H1 (cell line): ENCODE measurements at regions not wholly inside any gene's neighbourhood (a gene's known extent, or its start where the extent isn't known, plus 50 kb on each side); places are given as distances from the start of the nearest gene placed in this dataset.

Experiments
- TF ChIP-seq, protein P1 (sequence below): fragments of 300-600 bp; sonication (generic); IDR thresholded peaks from 2 replicates; pipeline ENCODE4 v1.7.1; 2012; ENCODE audit warnings: low read length, moderate library complexity, mild to moderate bottlenecking, inconsistent platforms; ENCODE audit not compliant: insufficient replicate concordance

DNA sequence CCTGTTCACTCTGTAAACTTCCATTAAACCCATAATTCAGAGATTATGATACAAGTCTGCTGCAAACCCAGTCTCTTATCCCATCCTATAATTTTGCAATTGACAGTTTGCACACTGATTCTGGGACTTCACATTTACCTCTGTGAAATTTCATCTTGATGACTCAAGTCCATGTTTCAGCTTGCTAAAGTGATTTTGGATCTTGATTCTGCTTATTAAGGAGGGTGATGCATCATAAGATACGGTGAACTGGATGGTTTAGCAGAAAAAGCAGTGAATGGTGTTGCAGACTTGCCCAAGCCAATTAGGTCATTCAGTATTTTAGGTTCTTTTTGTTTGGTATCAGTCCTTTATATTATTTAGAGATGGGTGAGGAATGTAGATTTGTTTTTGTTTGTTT lies 125.5 kb upstream of the PODXL start (continued):
- TF ChIP-seq, protein P1, sequence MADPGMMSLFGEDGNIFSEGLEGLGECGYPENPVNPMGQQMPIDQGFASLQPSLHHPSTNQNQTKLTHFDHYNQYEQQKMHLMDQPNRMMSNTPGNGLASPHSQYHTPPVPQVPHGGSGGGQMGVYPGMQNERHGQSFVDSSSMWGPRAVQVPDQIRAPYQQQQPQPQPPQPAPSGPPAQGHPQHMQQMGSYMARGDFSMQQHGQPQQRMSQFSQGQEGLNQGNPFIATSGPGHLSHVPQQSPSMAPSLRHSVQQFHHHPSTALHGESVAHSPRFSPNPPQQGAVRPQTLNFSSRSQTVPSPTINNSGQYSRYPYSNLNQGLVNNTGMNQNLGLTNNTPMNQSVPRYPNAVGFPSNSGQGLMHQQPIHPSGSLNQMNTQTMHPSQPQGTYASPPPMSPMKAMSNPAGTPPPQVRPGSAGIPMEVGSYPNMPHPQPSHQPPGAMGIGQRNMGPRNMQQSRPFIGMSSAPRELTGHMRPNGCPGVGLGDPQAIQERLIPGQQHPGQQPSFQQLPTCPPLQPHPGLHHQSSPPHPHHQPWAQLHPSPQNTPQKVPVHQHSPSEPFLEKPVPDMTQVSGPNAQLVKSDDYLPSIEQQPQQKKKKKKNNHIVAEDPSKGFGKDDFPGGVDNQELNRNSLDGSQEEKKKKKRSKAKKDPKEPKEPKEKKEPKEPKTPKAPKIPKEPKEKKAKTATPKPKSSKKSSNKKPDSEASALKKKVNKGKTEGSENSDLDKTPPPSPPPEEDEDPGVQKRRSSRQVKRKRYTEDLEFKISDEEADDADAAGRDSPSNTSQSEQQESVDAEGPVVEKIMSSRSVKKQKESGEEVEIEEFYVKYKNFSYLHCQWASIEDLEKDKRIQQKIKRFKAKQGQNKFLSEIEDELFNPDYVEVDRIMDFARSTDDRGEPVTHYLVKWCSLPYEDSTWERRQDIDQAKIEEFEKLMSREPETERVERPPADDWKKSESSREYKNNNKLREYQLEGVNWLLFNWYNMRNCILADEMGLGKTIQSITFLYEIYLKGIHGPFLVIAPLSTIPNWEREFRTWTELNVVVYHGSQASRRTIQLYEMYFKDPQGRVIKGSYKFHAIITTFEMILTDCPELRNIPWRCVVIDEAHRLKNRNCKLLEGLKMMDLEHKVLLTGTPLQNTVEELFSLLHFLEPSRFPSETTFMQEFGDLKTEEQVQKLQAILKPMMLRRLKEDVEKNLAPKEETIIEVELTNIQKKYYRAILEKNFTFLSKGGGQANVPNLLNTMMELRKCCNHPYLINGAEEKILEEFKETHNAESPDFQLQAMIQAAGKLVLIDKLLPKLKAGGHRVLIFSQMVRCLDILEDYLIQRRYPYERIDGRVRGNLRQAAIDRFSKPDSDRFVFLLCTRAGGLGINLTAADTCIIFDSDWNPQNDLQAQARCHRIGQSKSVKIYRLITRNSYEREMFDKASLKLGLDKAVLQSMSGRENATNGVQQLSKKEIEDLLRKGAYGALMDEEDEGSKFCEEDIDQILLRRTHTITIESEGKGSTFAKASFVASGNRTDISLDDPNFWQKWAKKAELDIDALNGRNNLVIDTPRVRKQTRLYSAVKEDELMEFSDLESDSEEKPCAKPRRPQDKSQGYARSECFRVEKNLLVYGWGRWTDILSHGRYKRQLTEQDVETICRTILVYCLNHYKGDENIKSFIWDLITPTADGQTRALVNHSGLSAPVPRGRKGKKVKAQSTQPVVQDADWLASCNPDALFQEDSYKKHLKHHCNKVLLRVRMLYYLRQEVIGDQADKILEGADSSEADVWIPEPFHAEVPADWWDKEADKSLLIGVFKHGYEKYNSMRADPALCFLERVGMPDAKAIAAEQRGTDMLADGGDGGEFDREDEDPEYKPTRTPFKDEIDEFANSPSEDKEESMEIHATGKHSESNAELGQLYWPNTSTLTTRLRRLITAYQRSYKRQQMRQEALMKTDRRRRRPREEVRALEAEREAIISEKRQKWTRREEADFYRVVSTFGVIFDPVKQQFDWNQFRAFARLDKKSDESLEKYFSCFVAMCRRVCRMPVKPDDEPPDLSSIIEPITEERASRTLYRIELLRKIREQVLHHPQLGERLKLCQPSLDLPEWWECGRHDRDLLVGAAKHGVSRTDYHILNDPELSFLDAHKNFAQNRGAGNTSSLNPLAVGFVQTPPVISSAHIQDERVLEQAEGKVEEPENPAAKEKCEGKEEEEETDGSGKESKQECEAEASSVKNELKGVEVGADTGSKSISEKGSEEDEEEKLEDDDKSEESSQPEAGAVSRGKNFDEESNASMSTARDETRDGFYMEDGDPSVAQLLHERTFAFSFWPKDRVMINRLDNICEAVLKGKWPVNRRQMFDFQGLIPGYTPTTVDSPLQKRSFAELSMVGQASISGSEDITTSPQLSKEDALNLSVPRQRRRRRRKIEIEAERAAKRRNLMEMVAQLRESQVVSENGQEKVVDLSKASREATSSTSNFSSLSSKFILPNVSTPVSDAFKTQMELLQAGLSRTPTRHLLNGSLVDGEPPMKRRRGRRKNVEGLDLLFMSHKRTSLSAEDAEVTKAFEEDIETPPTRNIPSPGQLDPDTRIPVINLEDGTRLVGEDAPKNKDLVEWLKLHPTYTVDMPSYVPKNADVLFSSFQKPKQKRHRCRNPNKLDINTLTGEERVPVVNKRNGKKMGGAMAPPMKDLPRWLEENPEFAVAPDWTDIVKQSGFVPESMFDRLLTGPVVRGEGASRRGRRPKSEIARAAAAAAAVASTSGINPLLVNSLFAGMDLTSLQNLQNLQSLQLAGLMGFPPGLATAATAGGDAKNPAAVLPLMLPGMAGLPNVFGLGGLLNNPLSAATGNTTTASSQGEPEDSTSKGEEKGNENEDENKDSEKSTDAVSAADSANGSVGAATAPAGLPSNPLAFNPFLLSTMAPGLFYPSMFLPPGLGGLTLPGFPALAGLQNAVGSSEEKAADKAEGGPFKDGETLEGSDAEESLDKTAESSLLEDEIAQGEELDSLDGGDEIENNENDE: no peak
